DND-41 (cell line): ENCODE measurements at regions not wholly inside any gene's neighbourhood (a gene's known extent, or its start where the extent isn't known, plus 50 kb on each side); places are given as distances from the start of the nearest gene placed in this dataset.
A peak's percentile ranks its signal among the peaks of the same experiment; 100 is the strongest.

Source experiments
- ATAC-seq: fragments of 200-7000 bp; cut with Tn5 transposase; 3 replicates; pipeline ENCODE4 v1.9.1; 2021; ENCODE audit warnings: low read depth; ENCODE audit not compliant: insufficient read depth
- DNase-seq: peaks from one replicate; pipeline ENCODE4 v3.0.0-alpha.2; 2020
- H2AFZ ChIP-seq: 2 replicates; pipeline ENCODE4 v1.6.0; 2012; ENCODE audit warnings: low read depth, low read length
- H3K27ac ChIP-seq: 2 replicates; pipeline ENCODE4 v1.5.1; 2012; ENCODE audit warnings: low read length, inconsistent platforms
- H3K27me3 ChIP-seq: fragments of 200-600 bp; sonication (generic); 2 replicates; pipeline ENCODE4 v1.6.0; 2012; ENCODE audit warnings: low read length, mild to moderate bottlenecking, inconsistent platforms; ENCODE audit not compliant: insufficient read depth, poor library complexity
- H3K36me3 ChIP-seq: 2 replicates; pipeline ENCODE4 v1.5.1; 2012; ENCODE audit warnings: low read length, inconsistent platforms; ENCODE audit not compliant: insufficient read depth
- H3K4me1 ChIP-seq: 2 replicates; pipeline ENCODE4 v1.5.1; 2012; ENCODE audit warnings: mild to moderate bottlenecking, low read length; ENCODE audit not compliant: insufficient read depth
- H3K4me2 ChIP-seq: 2 replicates; pipeline ENCODE4 v1.6.0; 2012; ENCODE audit warnings: mild to moderate bottlenecking, moderate library complexity, low read length, inconsistent platforms; ENCODE audit not compliant: insufficient read depth
- H3K4me3 ChIP-seq, 2 experiments: fragments of 200-600 bp in 1 of 2; shearing (Covaris generic) in 1 of 2; 2 replicates each; pipeline ENCODE4 v1.5.1; 2012 to 2016; ENCODE audit warnings: inconsistent platforms in 2 of 2, low read length in 2 of 2, mild to moderate bottlenecking in 2 of 2, low read depth in 1 of 2, moderate library complexity in 1 of 2
- H3K79me2 ChIP-seq: 2 replicates; pipeline ENCODE4 v1.6.0; 2012; ENCODE audit warnings: low read length, inconsistent platforms; ENCODE audit not compliant: insufficient read depth
- H3K9ac ChIP-seq: 2 replicates; pipeline ENCODE4 v1.6.0; 2012; ENCODE audit warnings: low read depth, mild to moderate bottlenecking, inconsistent platforms, low read length, moderate library complexity
- H3K9me3 ChIP-seq: 2 replicates; pipeline ENCODE4 v1.5.1; 2012; ENCODE audit warnings: low read length, moderate library complexity, mild to moderate bottlenecking, inconsistent platforms; ENCODE audit not compliant: insufficient read depth, severe bottlenecking
- H4K20me1 ChIP-seq: 2 replicates; pipeline ENCODE4 v1.6.0; 2012; ENCODE audit warnings: low read length; ENCODE audit not compliant: insufficient read depth
- EZH2 ChIP-seq: IDR thresholded peaks from 3 replicates; pipeline ENCODE4 v1.6.1; 2012; ENCODE audit warnings: borderline replicate concordance, low read depth, mild to moderate bottlenecking, moderate library complexity, low read length, inconsistent platforms; ENCODE audit not compliant: severe bottlenecking
- TF ChIP-seq, protein P1 (sequence below): IDR thresholded peaks from 2 replicates; pipeline ENCODE4 v1.5.1; 2012; ENCODE audit warnings: borderline replicate concordance, low read length, moderate library complexity, mild to moderate bottlenecking; ENCODE audit not compliant: poor library complexity, severe bottlenecking; ENCODE audit errors: extremely low read depth

DNA sequence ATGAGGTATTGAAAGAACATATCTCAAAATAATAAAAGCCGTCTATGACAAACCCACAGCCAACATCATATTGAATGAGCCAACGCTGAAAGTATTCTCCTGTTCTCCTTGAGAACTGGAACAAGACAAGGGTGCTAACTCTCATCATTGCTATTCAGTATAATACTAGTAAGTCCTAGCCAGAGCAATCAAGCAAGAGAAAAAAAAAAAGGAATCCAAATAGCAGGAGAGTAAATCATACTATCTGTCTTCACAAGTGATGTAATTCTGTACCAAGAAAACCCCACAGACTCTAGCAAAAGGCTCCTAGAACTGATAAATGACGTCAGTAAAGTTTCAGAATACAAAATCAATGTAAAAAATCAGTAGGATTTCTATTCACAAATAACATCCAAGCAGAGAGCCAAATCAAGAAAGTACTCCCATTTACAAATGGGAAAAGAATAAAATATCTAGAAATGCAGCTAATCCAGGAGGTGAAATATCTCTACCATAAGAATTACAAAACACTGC, 1632.8 kb downstream of the NCAM2 start:
- Histone ChIP-seq H4K20me1 (no peaks in the 10 kb centered on the region), H3K79me2 (no peaks in the 10 kb centered on the region), H3K4me1 (no peaks in the 10 kb centered on the region), H3K27ac (no peak overlapping the region), H3K9ac (no peak overlapping the region), H3K36me3 (no peaks in the 10 kb centered on the region), H3K27me3 (no peaks in the 10 kb centered on the region), H2AFZ (no peak overlapping the region), H3K4me3 (no peak overlapping the region), H3K9me3 (no peaks in the 10 kb centered on the region), H3K4me2 (no peak overlapping the region)
- ATAC-seq (no peak), DNase-seq (no peak)
- no peak for TF ChIP-seq EZH2
- TF ChIP-seq, protein P1, sequence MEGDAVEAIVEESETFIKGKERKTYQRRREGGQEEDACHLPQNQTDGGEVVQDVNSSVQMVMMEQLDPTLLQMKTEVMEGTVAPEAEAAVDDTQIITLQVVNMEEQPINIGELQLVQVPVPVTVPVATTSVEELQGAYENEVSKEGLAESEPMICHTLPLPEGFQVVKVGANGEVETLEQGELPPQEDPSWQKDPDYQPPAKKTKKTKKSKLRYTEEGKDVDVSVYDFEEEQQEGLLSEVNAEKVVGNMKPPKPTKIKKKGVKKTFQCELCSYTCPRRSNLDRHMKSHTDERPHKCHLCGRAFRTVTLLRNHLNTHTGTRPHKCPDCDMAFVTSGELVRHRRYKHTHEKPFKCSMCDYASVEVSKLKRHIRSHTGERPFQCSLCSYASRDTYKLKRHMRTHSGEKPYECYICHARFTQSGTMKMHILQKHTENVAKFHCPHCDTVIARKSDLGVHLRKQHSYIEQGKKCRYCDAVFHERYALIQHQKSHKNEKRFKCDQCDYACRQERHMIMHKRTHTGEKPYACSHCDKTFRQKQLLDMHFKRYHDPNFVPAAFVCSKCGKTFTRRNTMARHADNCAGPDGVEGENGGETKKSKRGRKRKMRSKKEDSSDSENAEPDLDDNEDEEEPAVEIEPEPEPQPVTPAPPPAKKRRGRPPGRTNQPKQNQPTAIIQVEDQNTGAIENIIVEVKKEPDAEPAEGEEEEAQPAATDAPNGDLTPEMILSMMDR, result no peak

GRCh38 chr21:22632176-22632575, 1634.0 kb downstream of the NCAM2 start:
- H2AFZ ChIP-seq, result no peak overlapping the region
- H3K4me2 ChIP-seq, result no peak overlapping the region
- no peak for ATAC-seq
- H3K27me3 ChIP-seq, result no peaks in the 10 kb centered on the region
- no peak overlapping the region for H3K9ac ChIP-seq
- no peak for TF ChIP-seq EZH2
- TF ChIP-seq, protein P1, result no peak
- no peak overlapping the region for H3K27ac ChIP-seq
- peaks cover 6% of the 10 kb centered on the region for H3K4me1 ChIP-seq
- H3K36me3 ChIP-seq, result no peaks in the 10 kb centered on the region
- H3K4me3 ChIP-seq, result no peak overlapping the region
- H3K79me2 ChIP-seq, result no peaks in the 10 kb centered on the region
- no peak for DNase-seq
- no peaks in the 10 kb centered on the region for H4K20me1 ChIP-seq
- no peaks in the 10 kb centered on the region for H3K9me3 ChIP-seq

GRCh38 chr21:22649246-22649645, 1651.0 kb downstream of the NCAM2 start:
- Histone ChIP-seq H3K9me3 (no peaks in the 10 kb centered on the region), H3K27me3 (no peaks in the 10 kb centered on the region), H4K20me1 (no peaks in the 10 kb centered on the region), H3K79me2 (no peaks in the 10 kb centered on the region), H3K4me2 (no peak overlapping the region), H3K36me3 (no peaks in the 10 kb centered on the region), H3K27ac (no peak overlapping the region), H3K4me3 (no peak overlapping the region), H2AFZ (no peak overlapping the region), H3K9ac (no peak overlapping the region), H3K4me1 (no peaks in the 10 kb centered on the region)
- no peak for ATAC-seq
- no peak for DNase-seq
- no peak for TF ChIP-seq EZH2
- TF ChIP-seq, protein P1, result no peak

- Histone ChIP-seq H3K27ac (no peak overlapping the region), H3K9me3 (no peaks in the 10 kb centered on the region)
Observed at GRCh38 chr21:22650226-22650625, 1652.0 kb downstream of the NCAM2 start.

More at GRCh38 chr21:22650226-22650625, 1652.0 kb downstream of the NCAM2 start:
- no peak overlapping the region for H3K4me3 ChIP-seq
- no peak overlapping the region for H3K9ac ChIP-seq
- TF ChIP-seq, protein P1, result no peak
- TF ChIP-seq EZH2, result no peak
- ATAC-seq (no peak), DNase-seq (no peak)
- no peak overlapping the region for H3K4me2 ChIP-seq
- no peaks in the 10 kb centered on the region for H3K4me1 ChIP-seq
- no peaks in the 10 kb centered on the region for H3K36me3 ChIP-seq
- no peaks in the 10 kb centered on the region for H4K20me1 ChIP-seq
- no peaks in the 10 kb centered on the region for H3K27me3 ChIP-seq
- H2AFZ ChIP-seq, result 0 out of 2 replicates have a peak overlapping the region, but pooled peaks have one; percentile 47
- H3K79me2 ChIP-seq, result no peaks in the 10 kb centered on the region
